Smooth muscle cell of the brain vasculature (primary cell): ENCODE measurements at regions not wholly inside any gene's neighbourhood (a gene's known extent, or its start where the extent isn't known, plus 50 kb on each side); places are given as distances from the start of the nearest gene placed in this dataset.

Experiments used
- DNase-seq: peaks from one replicate; pipeline ENCODE4 v3.0.0-alpha.2; 2012; ENCODE audit warnings: low read depth, low spot score

- no peak for DNase-seq
These were observed 50.2 kb upstream of the CCND2 start for GRCh38 chr12:4223273-4223845.

GRCh38 chr12:4221258-4221620, 52.3 kb upstream of the CCND2 start:
- DNase-seq, result no peak

GRCh38 chr12:4220536-4221257, 52.9 kb upstream of the CCND2 start:
- DNase-seq, result no peak

GRCh38 chr12:4217091-4217490, 56.5 kb upstream of the CCND2 start:
- DNase-seq, result no peak

- DNase-seq, result no peak
These were observed 57.2 kb upstream of the CCND2 start for GRCh38 chr12:4216187-4216927.

GRCh38 chr12:4215229-4216186, 58.1 kb upstream of the CCND2 start:
- no peak for DNase-seq

- no peak for DNase-seq
These were observed 58.7 kb upstream of the CCND2 start for GRCh38 chr12:4214877-4215228.

- DNase-seq, result no peak
These were observed 60.1 kb upstream of the CCND2 start for GRCh38 chr12:4213471-4213870.

- no peak for DNase-seq
These were observed 60.7 kb upstream of the CCND2 start for GRCh38 chr12:4212845-4213244.

GRCh38 chr12:4211372-4211771, 62.2 kb upstream of the CCND2 start:
- no peak for DNase-seq

GRCh38 chr12:4210183-4210582, 63.4 kb upstream of the CCND2 start:
- no peak for DNase-seq

- DNase-seq, result no peak
These were observed 67.1 kb upstream of the CCND2 start for GRCh38 chr12:4206470-4206869.

GRCh38 chr12:4203772-4204376, 69.7 kb upstream of the CCND2 start:
- DNase-seq, result no peak

- DNase-seq, result no peak
These were observed 70.6 kb upstream of the CCND2 start for GRCh38 chr12:4202918-4203317.

- no peak for DNase-seq
These were observed 71.1 kb upstream of the CCND2 start for GRCh38 chr12:4202487-4202886.

GRCh38 chr12:4201333-4202100, 72.0 kb upstream of the CCND2 start:
- no peak for DNase-seq

GRCh38 chr12:4197922-4198763, 75.4 kb upstream of the CCND2 start:
- no peak for DNase-seq

GRCh38 chr12:4196805-4197420, 76.6 kb upstream of the CCND2 start:
- no peak for DNase-seq

- DNase-seq, result no peak
These were observed 78.9 kb upstream of the CCND2 start for GRCh38 chr12:4194668-4195067.
